GM21381 (cell line): ENCODE measurements at regions not wholly inside any gene's neighbourhood (a gene's known extent, or its start where the extent isn't known, plus 50 kb on each side); places are given as distances from the start of the nearest gene placed in this dataset.
A peak's percentile ranks its signal among the peaks of the same experiment; 100 is the strongest.

Experiments
- ATAC-seq: cut with Tn5 transposase; IDR thresholded peaks from one replicate; pipeline ENCODE4 v1.9.1; 2021; ENCODE audit warnings: mild to moderate bottlenecking, moderate library complexity; ENCODE audit not compliant: unreplicated experiment

GRCh38 chrX:110408949-110409588, 50.4 kb downstream of the RTL9 start:
- no peak for ATAC-seq

- no peak for ATAC-seq
These were observed 51.3 kb downstream of the RTL9 start for GRCh38 chrX:110409925-110410324.

GRCh38 chrX:110410603-110411002, 52.0 kb downstream of the RTL9 start:
- no peak for ATAC-seq

- ATAC-seq, result peak; percentile 48
These were observed 54.5 kb downstream of the RTL9 start for GRCh38 chrX:110412971-110413726.

GRCh38 chrX:110413727-110414124, 55.1 kb downstream of the RTL9 start:
- ATAC-seq, result no peak

- peak; percentile 25 for ATAC-seq
These were observed 55.6 kb downstream of the RTL9 start for GRCh38 chrX:110414273-110414672.

GRCh38 chrX:110414679-110415439, 56.2 kb downstream of the RTL9 start:
- peak; percentile 84 for ATAC-seq

- no peak for ATAC-seq
These were observed 57.0 kb downstream of the RTL9 start for GRCh38 chrX:110415440-110416170.

GRCh38 chrX:110417128-110417527, 58.5 kb downstream of the RTL9 start:
- no peak for ATAC-seq

GRCh38 chrX:110418316-110419235, 59.9 kb downstream of the RTL9 start:
- no peak for ATAC-seq

- ATAC-seq, result no peak
These were observed 60.9 kb downstream of the RTL9 start for GRCh38 chrX:110419512-110419911.

- no peak for ATAC-seq
These were observed 62.3 kb downstream of the RTL9 start for GRCh38 chrX:110420771-110421499.

GRCh38 chrX:110421500-110422455, 63.1 kb downstream of the RTL9 start:
- no peak for ATAC-seq

GRCh38 chrX:110425222-110426154, 66.8 kb downstream of the RTL9 start:
- ATAC-seq, result no peak

GRCh38 chrX:110426155-110426504, 67.5 kb downstream of the RTL9 start:
- ATAC-seq, result no peak

- no peak for ATAC-seq
These were observed 68.4 kb downstream of the RTL9 start for GRCh38 chrX:110427076-110427475.

- ATAC-seq, result no peak
These were observed 69.5 kb downstream of the RTL9 start for GRCh38 chrX:110428144-110428543.
